Caco-2 (cell line): ENCODE measurements at regions not wholly inside any gene's neighbourhood (a gene's known extent, or its start where the extent isn't known, plus 50 kb on each side); places are given as distances from the start of the nearest gene placed in this dataset.

ENCODE experiments used
- BruUV-seq: library from RNA; stranded (reverse); fragments of 400-500 nt; replicated peaks from 2 replicates; lab custom pipeline; 2021; lab: Mats Ljungman, UMichigan
- CTCF ChIA-PET: fragments of 300-600 bp; sonication (Branson Sonifier 250); formaldehyde crosslinking; loops from one replicate; lab custom pipeline; 2022; ENCODE audit warnings: antibody characterized with exemption; lab: Charles Lee
- POLR2A ChIA-PET: fragments of 300-600 bp; sonication (Branson Sonifier 250); formaldehyde crosslinking; loops from one replicate; lab custom pipeline; 2022; ENCODE audit warnings: antibody characterized with exemption; lab: Charles Lee
- DNase-seq, 2 experiments: peaks; one replicate each; pipeline versions ENCODE4 v3.0.0 to v3.0.0-alpha.2; 2020 to 2022
- H3K27me3 ChIP-seq: replicated peaks from 2 replicates; pipeline ENCODE4 v1.6.0; 2011; ENCODE audit warnings: low read length; ENCODE audit not compliant: control insufficient read depth, insufficient read depth
- H3K36me3 ChIP-seq: 2 replicates; pipeline ENCODE4 v1.5.1; 2011; ENCODE audit warnings: low read length; ENCODE audit not compliant: control insufficient read depth, insufficient read depth
- H3K4me1 ChIP-seq: fragments of 250-450 bp; sonication (Bioruptor Pico); 2 replicates; pipeline ENCODE4 v1.5.1; 2020; ENCODE audit warnings: mild to moderate bottlenecking
- H3K4me3 ChIP-seq: 2 replicates; pipeline ENCODE4 v1.5.1; 2011; ENCODE audit warnings: low read depth, mild to moderate bottlenecking, control low read depth, low read length
- H3K9me3 ChIP-seq: fragments of 250-450 bp; sonication (Bioruptor Pico); 2 replicates; pipeline ENCODE4 v1.5.1; 2020; ENCODE audit warnings: mild to moderate bottlenecking, moderate library complexity
- H3K27ac Mint-ChIP-seq: one replicate; pipeline ENCODE4 v1.8.0; 2022; ENCODE audit warnings: mixed read lengths; ENCODE audit not compliant: unreplicated experiment
- H3K27me3 Mint-ChIP-seq: one replicate; pipeline ENCODE4 v1.8.0; 2022; ENCODE audit warnings: mixed read lengths; ENCODE audit not compliant: insufficient read depth, unreplicated experiment
- H3K36me3 Mint-ChIP-seq: one replicate; pipeline ENCODE4 v1.8.0; 2022; ENCODE audit warnings: mild to moderate bottlenecking, mixed read lengths; ENCODE audit not compliant: insufficient read depth, unreplicated experiment
- H3K4me1 Mint-ChIP-seq: one replicate; pipeline ENCODE4 v1.8.0; 2022; ENCODE audit warnings: low read depth, mixed read lengths; ENCODE audit not compliant: unreplicated experiment
- H3K4me3 Mint-ChIP-seq: one replicate; pipeline ENCODE4 v1.8.0; 2022; ENCODE audit warnings: mild to moderate bottlenecking, moderate library complexity, mixed read lengths; ENCODE audit not compliant: unreplicated experiment
- H3K9me3 Mint-ChIP-seq: one replicate; pipeline ENCODE4 v1.8.0; 2022; ENCODE audit warnings: mixed read lengths; ENCODE audit not compliant: unreplicated experiment
- CTCF ChIP-seq, 2 experiments: fragments of 200-600 bp in 1 of 2; IDR thresholded peaks; 1 replicate in 1 of 2; 2 replicates in 1 of 2; pipeline versions ENCODE4 v1.5.1 to v1.8.0; 2011 to 2022; ENCODE audit warnings: antibody characterized with exemption in 1 of 2, control low read depth in 1 of 2, inconsistent platforms in 1 of 2, low read depth in 1 of 2, low read length in 1 of 2, mild to moderate bottlenecking in 1 of 2, moderate library complexity in 1 of 2; ENCODE audit not compliant: insufficient read depth in 1 of 2, severe bottlenecking in 1 of 2, unreplicated experiment in 1 of 2
- intact Hi-C: fragments of 100-400 bp; cut with micrococcal nuclease; formaldehyde crosslinking; loops from one replicate; pipeline ENCODE4 v1.10.0; 2022; ENCODE audit not compliant: unreplicated experiment

- POLR2A ChIA-PET: no interaction called here
- Mint-ChIP-seq H3K4me3 (no peak overlapping the region), H3K27me3 (no peaks in the 10 kb centered on the region), H3K36me3 (peaks cover 13% of the 10 kb centered on the region), H3K9me3 (peaks cover 24% of the 10 kb centered on the region), H3K4me1 (peaks cover 37% of the 10 kb centered on the region), H3K27ac (no peak overlapping the region)
- H3K27me3 ChIP-seq: no peaks in the 10 kb centered on the region
- no peak for TF ChIP-seq CTCF (IDR thresholded peaks at IDR 0.05; ENCODE audit: insufficient read depth in 1 of 2, low read depth in 1 of 2, low read length in 1 of 2, severe bottlenecking in 1 of 2, unreplicated experiment in 1 of 2)
- no peaks in the 10 kb centered on the region for H3K36me3 ChIP-seq
- no TSS peak for BruUV-seq
- H3K4me3 ChIP-seq: no peak overlapping the region
- peaks cover 42% of the 10 kb centered on the region for H3K4me1 ChIP-seq
- intact Hi-C loops: no loop called here
- no peak for DNase-seq
- H3K9me3 ChIP-seq: peaks cover under 1% of the 10 kb centered on the region
- CTCF ChIA-PET: no interaction called here
These were observed 328.9 kb upstream of the PRICKLE1 start for GRCh38 chr12:42918443-42918842.

- TF ChIP-seq CTCF (IDR thresholded peaks at IDR 0.05; ENCODE audit: insufficient read depth in 1 of 2, low read depth in 1 of 2, low read length in 1 of 2, severe bottlenecking in 1 of 2, unreplicated experiment in 1 of 2): no peak
- intact Hi-C loops: no loop called here
- peaks cover 24% of the 10 kb centered on the region for H3K4me1 ChIP-seq
- peaks cover 15% of the 10 kb centered on the region for H3K9me3 ChIP-seq
- no peaks in the 10 kb centered on the region for H3K27me3 ChIP-seq
- H3K4me3 ChIP-seq: no peak overlapping the region
- H3K27ac Mint-ChIP-seq: peak overlapping the region; percentile 16
- H3K27me3 Mint-ChIP-seq: no peaks in the 10 kb centered on the region
- H3K36me3 ChIP-seq: no peaks in the 10 kb centered on the region
- peaks cover 34% of the 10 kb centered on the region for H3K9me3 Mint-ChIP-seq
- CTCF ChIA-PET: no interaction called here
- BruUV-seq: no TSS peak
- POLR2A ChIA-PET: no interaction called here
- no peak for DNase-seq
- H3K4me3 Mint-ChIP-seq: no peak overlapping the region
- peaks cover 14% of the 10 kb centered on the region for H3K4me1 Mint-ChIP-seq
- H3K36me3 Mint-ChIP-seq: no peaks in the 10 kb centered on the region
These were observed 326.6 kb upstream of the PRICKLE1 start for GRCh38 chr12:42916143-42916542.

- Mint-ChIP-seq H3K9me3 (peaks cover 34% of the 10 kb centered on the region), H3K27ac (no peak overlapping the region), H3K4me1 (peaks cover 12% of the 10 kb centered on the region), H3K27me3 (no peaks in the 10 kb centered on the region), H3K4me3 (no peak overlapping the region), H3K36me3 (no peaks in the 10 kb centered on the region)
- BruUV-seq: no TSS peak
- Histone ChIP-seq H3K27me3 (no peaks in the 10 kb centered on the region), H3K4me3 (no peak overlapping the region), H3K9me3 (peaks cover 17% of the 10 kb centered on the region), H3K36me3 (no peaks in the 10 kb centered on the region), H3K4me1 (peaks cover 17% of the 10 kb centered on the region)
- intact Hi-C loops: no loop called here
- CTCF ChIA-PET: no interaction called here
- no peak for TF ChIP-seq CTCF (IDR thresholded peaks at IDR 0.05; ENCODE audit: insufficient read depth in 1 of 2, low read depth in 1 of 2, low read length in 1 of 2, severe bottlenecking in 1 of 2, unreplicated experiment in 1 of 2)
- DNase-seq: no peak
- POLR2A ChIA-PET: no interaction called here
These were observed 325.9 kb upstream of the PRICKLE1 start for GRCh38 chr12:42915426-42915825.
